HUES64 (cell line): ENCODE measurements at regions not wholly inside any gene's neighbourhood (a gene's known extent, or its start where the extent isn't known, plus 50 kb on each side); places are given as distances from the start of the nearest gene placed in this dataset.

Experiments used
- H3K27ac ChIP-seq: 2 replicates; pipeline ENCODE4 v1.7.0; 2013; ENCODE audit warnings: low read depth, low read length, inconsistent platforms
- H3K27me3 ChIP-seq: 2 replicates; pipeline ENCODE4 v1.6.1; 2013; ENCODE audit warnings: mild to moderate bottlenecking, low read length; ENCODE audit not compliant: insufficient read depth
- H3K36me3 ChIP-seq: 2 replicates; pipeline ENCODE4 v1.6.1; 2013; ENCODE audit warnings: mild to moderate bottlenecking, low read length; ENCODE audit not compliant: insufficient read depth
- H3K4me1 ChIP-seq: 2 replicates; pipeline ENCODE4 v1.6.1; 2013; ENCODE audit warnings: mild to moderate bottlenecking, low read length, moderate library complexity; ENCODE audit not compliant: insufficient read depth
- H3K4me3 ChIP-seq: 2 replicates; pipeline ENCODE4 v1.5.1; 2013; ENCODE audit warnings: mild to moderate bottlenecking, low read length, moderate library complexity
- H3K9ac ChIP-seq: 2 replicates; pipeline ENCODE4 v1.6.1; 2013; ENCODE audit warnings: mild to moderate bottlenecking, low read depth, low read length
- H3K9me3 ChIP-seq: 2 replicates; pipeline ENCODE4 v1.6.1; 2013; ENCODE audit warnings: low read depth, low read length; ENCODE audit not compliant: insufficient read depth
- WGBS: fragments of 150-250, 120-280 bp; methylation state at CpG from one replicate; pipeline ENCODE4 v1.1.7; 2013; ENCODE audit warnings: missing lambda C conversion rate; 5-methylcytosine and 5-hydroxymethylcytosine counted together

DNA sequence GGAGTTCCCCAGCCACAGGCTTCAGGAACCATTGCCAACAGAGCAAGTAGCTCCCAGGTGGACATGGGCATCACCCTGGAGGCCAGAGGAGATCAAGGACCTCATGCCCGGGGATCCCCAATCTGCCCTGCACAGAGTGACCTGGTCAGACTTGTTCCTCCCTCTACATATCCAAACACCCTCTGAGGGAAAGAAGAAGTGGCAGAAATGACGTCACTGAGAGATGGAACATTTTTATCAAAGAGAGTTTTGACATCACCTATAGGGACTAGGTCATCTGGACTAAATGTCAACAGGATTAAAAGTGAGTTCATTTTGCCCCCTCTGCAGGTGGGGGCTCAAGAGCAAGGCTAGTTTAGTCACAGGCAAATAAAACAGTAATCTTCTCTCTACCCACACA, 273.7 kb downstream of the SKAP2 start:
- H3K9me3 ChIP-seq = no peaks in the 10 kb centered on the region
- H3K27me3 ChIP-seq = no peaks in the 10 kb centered on the region
- 85% methylated on average over 2 of the region's 2 CpGs for WGBS
- no peaks in the 10 kb centered on the region for H3K4me1 ChIP-seq
- no peak overlapping the region for H3K4me3 ChIP-seq
- H3K9ac ChIP-seq = no peak overlapping the region
- no peak overlapping the region for H3K27ac ChIP-seq
- H3K36me3 ChIP-seq = no peaks in the 10 kb centered on the region

DNA sequence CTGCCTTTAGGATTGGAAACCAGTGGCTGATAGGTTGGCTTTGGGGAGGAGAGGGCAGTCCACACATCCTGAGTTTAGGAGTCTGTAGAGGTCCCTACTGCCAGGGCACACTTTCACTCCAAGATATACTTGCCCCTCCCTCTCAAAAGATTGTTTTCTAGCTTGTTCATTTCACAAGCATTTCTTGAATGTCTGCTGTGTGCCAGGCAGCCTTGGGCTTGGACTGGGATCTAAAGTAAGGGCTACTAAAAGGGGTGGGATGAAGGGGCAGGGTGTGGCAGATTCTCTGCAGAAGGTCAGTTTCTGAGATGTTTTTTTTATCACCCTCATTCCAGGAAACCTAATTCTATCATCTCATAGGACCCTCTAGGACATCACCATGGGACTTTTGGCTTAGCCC, 272.4 kb downstream of the SKAP2 start:
- H3K9me3 ChIP-seq = no peaks in the 10 kb centered on the region
- no peaks in the 10 kb centered on the region for H3K4me1 ChIP-seq
- no peaks in the 10 kb centered on the region for H3K36me3 ChIP-seq
- H3K27ac ChIP-seq = no peak overlapping the region
- H3K4me3 ChIP-seq = no peak overlapping the region
- H3K9ac ChIP-seq = no peak overlapping the region
- no peaks in the 10 kb centered on the region for H3K27me3 ChIP-seq

DNA sequence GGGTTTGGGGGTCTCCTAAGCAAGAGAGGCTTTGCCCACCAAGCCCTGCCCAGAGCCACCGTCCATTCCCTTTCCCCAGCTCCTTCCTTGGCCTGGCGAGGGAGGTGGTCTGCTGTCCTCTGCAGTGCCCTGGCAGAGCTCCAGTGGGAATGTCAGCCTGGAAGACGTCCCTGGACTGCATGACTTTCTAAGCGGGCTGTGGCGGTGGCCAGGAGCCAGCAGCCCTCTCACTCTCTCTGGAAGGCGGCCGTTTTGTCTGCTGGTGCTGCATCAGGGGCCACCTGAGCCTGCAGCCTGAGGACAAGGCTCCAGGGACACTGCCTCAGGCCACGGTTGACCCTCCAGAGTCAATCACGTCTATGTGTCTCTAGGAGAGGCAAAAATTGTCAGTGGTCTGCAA, 271.0 kb downstream of the SKAP2 start:
- Histone ChIP-seq H3K27me3 (no peaks in the 10 kb centered on the region), H3K36me3 (no peaks in the 10 kb centered on the region), H3K9me3 (no peaks in the 10 kb centered on the region), H3K4me1 (no peaks in the 10 kb centered on the region), H3K4me3 (no peak overlapping the region), H3K27ac (no peak overlapping the region), H3K9ac (no peak overlapping the region)
- 92% methylated on average over 9 of the region's 9 CpGs for WGBS

DNA sequence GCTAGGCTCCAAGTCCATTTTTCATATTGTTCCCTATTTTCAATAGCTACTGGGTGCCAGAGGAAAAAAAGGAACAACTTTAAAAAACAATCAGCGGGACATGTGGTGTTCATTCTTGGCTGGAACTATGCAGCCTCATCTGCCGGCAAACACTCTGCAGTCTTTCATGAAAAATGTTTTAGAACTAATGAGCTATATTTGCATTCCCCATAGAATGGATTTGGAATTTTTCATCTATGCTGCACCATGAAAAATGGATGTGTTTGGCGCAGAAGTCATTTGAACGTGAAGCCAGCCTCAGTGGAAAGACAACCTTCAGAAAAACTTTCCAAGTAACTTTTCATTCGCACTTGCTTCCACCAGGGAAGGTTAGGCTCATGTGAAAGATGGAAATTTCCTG, 270.5 kb downstream of the SKAP2 start:
- H3K9me3 ChIP-seq = no peaks in the 10 kb centered on the region

DNA sequence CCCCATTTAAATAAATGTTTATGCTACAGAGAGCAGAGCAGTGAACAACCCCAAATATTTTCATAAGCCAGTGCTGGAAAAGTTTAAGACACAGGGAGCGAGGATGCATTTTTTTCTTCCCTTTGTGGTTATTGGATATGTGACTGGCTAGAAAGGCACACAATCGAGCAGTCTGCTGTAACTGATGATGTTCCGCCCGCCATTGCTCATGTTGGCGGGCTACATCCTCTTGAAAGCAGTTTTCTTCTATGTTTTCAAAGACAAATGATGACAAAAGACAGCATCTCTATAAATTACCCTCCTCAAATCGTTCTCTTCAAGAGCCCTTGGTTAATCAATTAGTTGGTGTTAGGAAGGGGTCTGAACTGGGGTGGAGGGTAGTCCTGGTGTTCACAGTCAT, 269.8 kb downstream of the SKAP2 start:
- no peak overlapping the region for H3K27ac ChIP-seq
- H3K4me3 ChIP-seq = no peak overlapping the region
- H3K27me3 ChIP-seq = no peaks in the 10 kb centered on the region
- no peaks in the 10 kb centered on the region for H3K36me3 ChIP-seq
- no peak overlapping the region for H3K9ac ChIP-seq
- no peaks in the 10 kb centered on the region for H3K9me3 ChIP-seq
- H3K4me1 ChIP-seq = no peaks in the 10 kb centered on the region
- 94% methylated on average over 6 of the region's 6 CpGs for WGBS

More for the DNA sequence above, 270.5 kb downstream of the SKAP2 start:
- Histone ChIP-seq H3K4me3 (no peak overlapping the region), H3K36me3 (no peaks in the 10 kb centered on the region), H3K4me1 (no peaks in the 10 kb centered on the region), H3K27me3 (no peaks in the 10 kb centered on the region), H3K27ac (no peak overlapping the region), H3K9ac (no peak overlapping the region)
- 97% methylated on average over 5 of the region's 5 CpGs for WGBS

DNA sequence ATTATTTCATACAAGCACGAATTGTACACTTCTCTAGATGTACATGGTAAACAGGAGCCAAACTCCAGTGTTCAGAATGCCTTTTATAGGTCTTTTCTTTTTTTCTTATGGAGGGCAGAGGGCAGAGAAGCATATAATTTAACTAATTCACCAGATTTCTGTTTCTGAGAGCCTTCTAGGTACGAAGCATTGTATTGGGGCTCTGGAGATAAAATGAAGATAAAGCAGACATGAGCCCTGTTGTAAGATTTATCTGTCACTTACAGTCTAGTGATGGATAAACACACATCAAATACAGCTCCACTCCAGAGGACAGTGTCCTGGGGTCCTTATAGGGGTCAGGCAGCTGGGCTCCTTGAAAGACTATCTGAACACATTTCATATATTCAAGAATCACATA, 265.5 kb downstream of the SKAP2 start:
- H3K9me3 ChIP-seq = no peaks in the 10 kb centered on the region
- whole genome bisulfite sequencing = 92% methylated on average over 2 of the region's 2 CpGs
- no peak overlapping the region for H3K9ac ChIP-seq
- H3K4me1 ChIP-seq = peaks cover 7% of the 10 kb centered on the region; the same call in 1 of the 2 replicates
- H3K27me3 ChIP-seq = no peaks in the 10 kb centered on the region
- no peak overlapping the region for H3K4me3 ChIP-seq
- H3K27ac ChIP-seq = no peak overlapping the region
- no peaks in the 10 kb centered on the region for H3K36me3 ChIP-seq

DNA sequence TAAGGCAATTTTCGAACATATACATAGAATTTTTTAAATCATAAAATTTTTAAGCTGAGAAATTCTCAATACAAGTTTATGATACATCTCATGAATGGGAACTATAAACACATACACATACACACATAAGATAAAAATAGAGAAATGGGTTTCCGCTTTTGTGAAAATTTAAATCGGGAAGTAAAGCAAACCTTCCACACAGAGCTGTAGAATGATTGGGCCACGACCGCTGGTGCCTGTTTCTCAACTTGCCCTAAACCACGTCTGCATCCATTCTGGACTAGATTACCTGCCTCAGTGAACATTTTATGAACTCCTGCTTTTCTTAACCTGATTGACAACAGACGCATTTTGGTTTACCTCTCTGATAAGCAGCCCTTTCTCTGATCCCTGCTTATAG, 264.4 kb downstream of the SKAP2 start:
- Histone ChIP-seq H3K9me3 (no peaks in the 10 kb centered on the region), H3K4me3 (no peak overlapping the region), H3K27me3 (no peaks in the 10 kb centered on the region), H3K27ac (no peak overlapping the region), H3K9ac (no peak overlapping the region), H3K4me1 (peaks cover 12% of the 10 kb centered on the region; the same call in 1 of the 2 replicates), H3K36me3 (no peaks in the 10 kb centered on the region)
- 93% methylated on average over 6 of the region's 7 CpGs for WGBS

DNA sequence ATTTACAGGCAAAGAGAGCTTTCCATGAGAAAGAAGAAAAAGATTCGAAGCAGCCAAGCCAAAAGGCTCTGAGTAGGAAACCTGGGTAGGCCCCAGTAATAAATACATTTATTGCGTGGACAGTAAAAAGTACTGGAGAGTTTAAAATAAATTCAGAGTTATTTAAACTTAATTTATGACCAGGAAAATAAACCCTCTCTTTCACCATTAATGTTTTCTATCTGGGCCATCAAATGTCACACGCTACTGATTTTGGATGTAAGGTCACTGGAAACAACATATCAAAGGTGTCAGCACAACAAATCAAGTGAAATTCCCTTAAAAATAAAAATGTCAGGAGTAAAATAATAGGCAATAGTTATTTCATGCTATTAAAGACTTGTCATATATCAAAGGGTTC, 264.0 kb downstream of the SKAP2 start:
- H3K9me3 ChIP-seq = no peaks in the 10 kb centered on the region
- H3K4me3 ChIP-seq = no peak overlapping the region
- no peak overlapping the region for H3K9ac ChIP-seq
- H3K27me3 ChIP-seq = no peaks in the 10 kb centered on the region
- H3K4me1 ChIP-seq = peaks cover 12% of the 10 kb centered on the region; the same call in 1 of the 2 replicates
- no peak overlapping the region for H3K27ac ChIP-seq
- WGBS = 59% methylated on average over 3 of the region's 3 CpGs
- no peaks in the 10 kb centered on the region for H3K36me3 ChIP-seq

DNA sequence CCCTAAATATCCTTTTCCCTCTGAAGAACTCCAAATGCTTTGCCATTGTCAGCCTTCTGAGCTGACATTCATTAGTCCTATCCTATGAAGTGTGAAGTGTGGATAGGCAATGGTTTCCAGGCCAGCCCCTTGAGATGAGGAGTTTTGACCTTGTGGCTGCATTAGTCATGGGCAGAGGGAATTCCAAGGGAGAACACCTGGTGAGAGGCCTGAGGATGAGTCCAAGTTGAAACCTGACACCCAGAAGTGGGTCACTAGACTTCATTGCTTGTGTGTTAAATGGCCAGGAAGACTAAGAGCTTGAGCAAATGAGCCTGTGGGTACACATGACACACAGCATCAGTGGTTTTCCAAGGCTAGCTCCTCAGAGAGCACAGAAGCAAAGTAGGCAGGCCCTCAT, 260.8 kb downstream of the SKAP2 start:
- Histone ChIP-seq H3K27me3 (no peaks in the 10 kb centered on the region), H3K4me3 (no peak overlapping the region), H3K27ac (no peak overlapping the region; the same call in 1 of the 2 replicates), H3K9ac (no peak overlapping the region), H3K4me1 (peaks cover 12% of the 10 kb centered on the region; the same call in 1 of the 2 replicates), H3K36me3 (no peaks in the 10 kb centered on the region), H3K9me3 (no peaks in the 10 kb centered on the region)

DNA sequence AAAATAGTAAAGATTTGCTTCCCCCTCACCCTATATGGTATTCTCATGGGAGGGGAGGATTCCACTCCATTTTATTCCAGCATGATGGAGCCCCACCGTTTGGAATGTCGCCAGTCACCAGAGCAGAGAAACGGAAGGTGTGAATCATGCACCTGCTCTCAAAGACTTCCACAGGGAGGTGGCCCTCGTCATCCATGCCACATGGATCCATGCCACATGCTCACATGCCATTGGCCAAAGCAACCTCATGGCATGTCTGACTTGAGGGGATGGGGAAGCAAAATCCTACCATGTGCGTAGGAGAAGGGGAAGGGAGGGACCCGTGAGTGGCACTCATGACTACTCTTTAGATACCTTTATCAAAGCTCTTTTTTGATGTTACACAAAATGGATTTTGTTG, 256.0 kb downstream of the SKAP2 start:
- Histone ChIP-seq H3K27me3 (no peaks in the 10 kb centered on the region), H3K9ac (no peak overlapping the region), H3K9me3 (no peaks in the 10 kb centered on the region), H3K27ac (no peak overlapping the region), H3K4me1 (peaks cover 9% of the 10 kb centered on the region; the same call in 1 of the 2 replicates), H3K36me3 (no peaks in the 10 kb centered on the region), H3K4me3 (no peak overlapping the region)
- 78% methylated on average over 6 of the region's 6 CpGs for WGBS

DNA sequence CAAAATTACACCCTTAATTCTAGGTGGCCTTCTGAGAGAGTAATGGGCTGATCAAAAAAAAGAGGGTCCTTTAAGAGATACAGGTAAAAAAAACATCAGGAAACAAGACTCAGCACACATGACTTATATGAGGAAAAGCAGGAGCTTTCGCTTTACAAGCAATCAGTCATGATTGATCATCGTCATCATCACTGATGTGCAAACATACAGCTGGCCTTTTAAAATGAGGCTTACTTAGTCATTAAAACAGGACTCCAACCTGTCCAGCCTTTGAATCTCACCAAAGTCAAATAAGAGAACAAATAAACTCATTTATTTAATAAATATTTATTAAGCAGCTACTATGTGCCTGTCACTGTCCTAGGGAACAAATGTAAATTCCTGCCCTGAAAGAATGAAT, 255.3 kb downstream of the SKAP2 start:
- H3K9me3 ChIP-seq = no peaks in the 10 kb centered on the region
- no peak overlapping the region for H3K4me3 ChIP-seq
- 82% methylated on average over 2 of the region's 2 CpGs for WGBS
- H3K27ac ChIP-seq = no peak overlapping the region
- H3K36me3 ChIP-seq = no peaks in the 10 kb centered on the region
- no peaks in the 10 kb centered on the region for H3K27me3 ChIP-seq
- no peak overlapping the region for H3K9ac ChIP-seq
- 0 out of 2 replicates have a peak, but pooled peaks cover 2% of the 10 kb centered on the region for H3K4me1 ChIP-seq

DNA sequence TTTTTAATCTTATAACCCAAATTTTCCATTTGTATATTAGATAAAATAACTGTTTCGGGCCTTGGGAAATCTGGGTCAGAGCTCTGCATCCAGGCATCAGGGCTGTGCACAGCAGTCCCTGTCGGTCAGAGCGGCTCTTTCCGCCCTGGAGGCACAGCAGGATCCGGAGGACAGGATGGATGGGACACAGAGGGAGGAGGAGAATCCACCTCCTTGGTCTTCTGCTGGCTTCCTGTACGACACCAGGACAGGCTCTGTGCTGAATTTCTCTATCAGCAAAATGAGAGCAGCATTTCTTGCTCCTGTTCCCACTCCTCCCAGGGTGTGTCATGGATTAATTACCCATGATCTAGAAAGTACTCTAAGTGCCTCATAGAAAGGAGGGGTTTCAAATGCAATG, 254.9 kb downstream of the SKAP2 start:
- no peak overlapping the region for H3K9ac ChIP-seq
- no peaks in the 10 kb centered on the region for H3K36me3 ChIP-seq
- H3K9me3 ChIP-seq = no peaks in the 10 kb centered on the region
- no peak overlapping the region for H3K27ac ChIP-seq
- no peaks in the 10 kb centered on the region for H3K4me1 ChIP-seq
- no peaks in the 10 kb centered on the region for H3K27me3 ChIP-seq
- WGBS = 69% methylated on average over 6 of the region's 6 CpGs
- no peak overlapping the region for H3K4me3 ChIP-seq
